HL-60 (cell line): ENCODE measurements at regions not wholly inside any gene's neighbourhood (a gene's known extent, or its start where the extent isn't known, plus 50 kb on each side); places are given as distances from the start of the nearest gene placed in this dataset.

Experiments
- CTCF ChIP-seq: IDR thresholded peaks from one replicate; pipeline ENCODE4 v1.5.1; 2011; ENCODE audit warnings: low read length, control low read depth, inconsistent platforms; ENCODE audit not compliant: insufficient read depth
- POLR2AphosphoS5 ChIP-seq: IDR thresholded peaks from 2 replicates; pipeline ENCODE4 v1.6.1; 2012; ENCODE audit warnings: low read depth
- REST ChIP-seq: IDR thresholded peaks from 2 replicates; pipeline ENCODE4 v1.6.1; 2012; ENCODE audit warnings: low read depth; ENCODE audit not compliant: insufficient replicate concordance

GRCh38 chr10:111265341-111265740, 188.5 kb downstream of the ADRA2A start:
- TF ChIP-seq CTCF: no peak
- TF ChIP-seq POLR2AphosphoS5: no peak
- TF ChIP-seq REST: no peak
